Endothelial cell of umbilical vein (primary cell): ENCODE measurements at regions not wholly inside any gene's neighbourhood (a gene's known extent, or its start where the extent isn't known, plus 50 kb on each side); places are given as distances from the start of the nearest gene placed in this dataset.

ENCODE experiments used
- BruUV-seq: library from RNA; stranded (reverse); fragments of 400-500 nt; replicated peaks from 2 replicates; lab custom pipeline; 2021; lab: Mats Ljungman, UMichigan
- CTCF ChIA-PET: fragments of 300-600, 350-600 bp; sonication (Branson Sonifier 250); formaldehyde crosslinking; loops from one replicate; lab custom pipeline; 2021; ENCODE audit warnings: antibody characterized with exemption, inconsistent platforms; lab: Charles Lee
- POLR2A ChIA-PET: fragments of 300-600, 350-600 bp; sonication (Branson Sonifier 250); formaldehyde crosslinking; loops from one replicate; lab custom pipeline; 2021; ENCODE audit warnings: antibody characterized with exemption, inconsistent platforms; lab: Charles Lee
- DNase-seq: peaks from one replicate; pipeline ENCODE4 v3.0.0-alpha.2; 2011; ENCODE audit warnings: low read depth, low spot score
- FAIRE-seq: peaks from 2 replicates; lab custom pipeline; 2011; peaks lifted over from hg19 to GRCh38; lab: Jason Lieb, UNC
- H2AFZ ChIP-seq: 2 replicates; pipeline ENCODE4 v1.6.0; 2012; ENCODE audit warnings: low read depth, low read length, control low read depth, inconsistent platforms
- H3K27ac ChIP-seq: 2 replicates; pipeline ENCODE4 v1.5.1; 2011; ENCODE audit warnings: low read depth, mild to moderate bottlenecking, control low read depth, low read length, moderate library complexity; ENCODE audit not compliant: insufficient read depth
- H3K27me3 ChIP-seq, 2 experiments: 2 replicates each; pipeline versions ENCODE4 v1.6.0 to v1.6.1; 2011; ENCODE audit warnings: low read length in 2 of 2, mixed read lengths in 1 of 2; ENCODE audit not compliant: control insufficient read depth in 2 of 2, insufficient read depth in 2 of 2
- H3K36me3 ChIP-seq, 2 experiments: 2 replicates in 1 of 2; 3 replicates in 1 of 2; pipeline ENCODE4 v1.5.1; 2011; ENCODE audit warnings: low read length in 2 of 2, mild to moderate bottlenecking in 1 of 2, moderate library complexity in 1 of 2; ENCODE audit not compliant: control insufficient read depth in 2 of 2, insufficient read depth in 2 of 2; ENCODE audit errors: extremely low read depth in 1 of 2
- H3K4me1 ChIP-seq: 3 replicates; pipeline ENCODE4 v1.5.1; 2011; ENCODE audit warnings: mild to moderate bottlenecking, low read length; ENCODE audit not compliant: control insufficient read depth, insufficient read depth; ENCODE audit errors: extremely low read depth
- H3K4me2 ChIP-seq: 2 replicates; pipeline ENCODE4 v1.6.1; 2011; ENCODE audit warnings: low read length, control low read depth, mixed read lengths; ENCODE audit not compliant: insufficient read depth
- H3K4me3 ChIP-seq, 3 experiments: fragments of 200-600 bp in 1 of 3; sonication (generic), shearing (Covaris generic) in 1 of 3; replicated peaks in 1 of 3; 2 replicates each; pipeline ENCODE4 v1.5.1; 2011 to 2016; ENCODE audit warnings: control low read depth in 3 of 3, low read length in 3 of 3, mild to moderate bottlenecking in 2 of 3, inconsistent platforms in 1 of 3, low read depth in 1 of 3, moderate library complexity in 1 of 3; ENCODE audit not compliant: insufficient read depth in 1 of 3
- H3K79me2 ChIP-seq: 2 replicates; pipeline ENCODE4 v1.6.0; 2012; ENCODE audit warnings: low read length, inconsistent platforms; ENCODE audit not compliant: control insufficient read depth, insufficient read depth
- H3K9ac ChIP-seq: replicated peaks from 2 replicates; pipeline ENCODE3; 2011; ENCODE audit warnings: low read length, control low read depth; ENCODE audit not compliant: insufficient read depth; ENCODE audit errors: extremely low read depth
- H3K9me1 ChIP-seq: replicated peaks from 3 replicates; pipeline ENCODE4 v1.6.0; 2011; ENCODE audit warnings: mild to moderate bottlenecking, low read length; ENCODE audit not compliant: control insufficient read depth, insufficient read depth; ENCODE audit errors: extremely low read depth
- H3K9me3 ChIP-seq: replicated peaks from 2 replicates; pipeline ENCODE4 v1.5.1; 2012; ENCODE audit warnings: low read length, inconsistent platforms; ENCODE audit not compliant: control insufficient read depth, insufficient read depth
- H4K20me1 ChIP-seq: replicated peaks from 2 replicates; pipeline ENCODE3; 2011; ENCODE audit warnings: mild to moderate bottlenecking, low read length; ENCODE audit not compliant: control insufficient read depth, insufficient read depth; ENCODE audit errors: extremely low read depth
- FOS ChIP-seq: IDR thresholded peaks from 2 replicates; pipeline ENCODE4 v1.6.1; 2011; ENCODE audit warnings: mild to moderate bottlenecking, low read length, moderate library complexity, borderline replicate concordance; ENCODE audit not compliant: insufficient read depth
- GATA2 ChIP-seq: IDR thresholded peaks from 2 replicates; pipeline ENCODE4 v1.7.0; 2011; ENCODE audit warnings: low read depth, mild to moderate bottlenecking, moderate library complexity, mixed read lengths, low read length; ENCODE audit not compliant: insufficient read length, insufficient read depth
- JUN ChIP-seq: IDR thresholded peaks from 2 replicates; pipeline ENCODE4 v1.6.1; 2011; ENCODE audit warnings: borderline replicate concordance, low read depth; ENCODE audit not compliant: insufficient read length, insufficient read depth
- MYC ChIP-seq: IDR thresholded peaks from one replicate; pipeline ENCODE4 v1.6.1; 2011; ENCODE audit warnings: mild to moderate bottlenecking, low read depth, low read length
- POLR2AphosphoS5 ChIP-seq: IDR thresholded peaks from 2 replicates; pipeline ENCODE4 v1.6.1; 2012; ENCODE audit warnings: low read depth, mild to moderate bottlenecking, control low read depth, low read length, moderate library complexity; ENCODE audit not compliant: insufficient read depth
- dilution Hi-C: fragments of 300-500 bp; cut with MboI; formaldehyde crosslinking; loops from one replicate; pipeline ENCODE4 v1.15.0; 2019; ENCODE audit warnings: low sequenced_read_pairs; ENCODE audit not compliant: extremely low pct_ligation_motif_present
- intact Hi-C: fragments of 100-400 bp; cut with micrococcal nuclease; formaldehyde crosslinking; loops from one replicate; pipeline ENCODE4 v1.10.0; 2022
- TF ChIP-seq, protein P1 (sequence below), 2 donors: IDR thresholded peaks; 1 replicate in 1 of 2; 2 replicates in 1 of 2; pipeline ENCODE4 v1.5.1; 2011; ENCODE audit warnings: low read length in 2 of 2, mild to moderate bottlenecking in 2 of 2, moderate library complexity in 2 of 2, control low read depth in 1 of 2, inconsistent platforms in 1 of 2, low read depth in 1 of 2; ENCODE audit not compliant: insufficient read depth in 1 of 2; ENCODE audit errors: extremely low read depth in 1 of 2
- TF ChIP-seq, protein P2 (sequence below): IDR thresholded peaks from 2 replicates; pipeline ENCODE4 v1.6.1; 2011; ENCODE audit not compliant: insufficient read depth, insufficient read length

DNA sequence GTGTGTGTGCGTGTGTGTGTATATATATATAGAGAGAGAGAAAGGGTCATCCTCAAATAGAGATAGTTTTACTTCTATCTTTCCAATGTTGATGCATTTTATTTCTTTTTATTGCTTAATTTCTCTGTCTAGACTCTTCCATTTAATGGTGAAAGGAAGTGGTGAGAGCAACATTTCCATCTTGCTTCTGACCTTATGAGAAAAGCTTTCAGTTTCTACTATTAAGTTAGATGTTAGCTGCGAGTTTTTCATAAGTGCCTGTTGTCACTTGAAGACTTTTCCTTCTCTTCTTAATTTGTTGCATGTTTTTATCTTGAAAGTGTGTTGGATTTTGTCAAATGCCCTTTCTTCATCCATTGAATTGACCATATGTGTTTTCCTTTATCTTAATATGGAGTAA is 304.4 kb upstream of the FAR2 start:
- no TSS peak for BruUV-seq
- FAIRE-seq: no peak
- dilution Hi-C loops: no loop called here

DNA sequence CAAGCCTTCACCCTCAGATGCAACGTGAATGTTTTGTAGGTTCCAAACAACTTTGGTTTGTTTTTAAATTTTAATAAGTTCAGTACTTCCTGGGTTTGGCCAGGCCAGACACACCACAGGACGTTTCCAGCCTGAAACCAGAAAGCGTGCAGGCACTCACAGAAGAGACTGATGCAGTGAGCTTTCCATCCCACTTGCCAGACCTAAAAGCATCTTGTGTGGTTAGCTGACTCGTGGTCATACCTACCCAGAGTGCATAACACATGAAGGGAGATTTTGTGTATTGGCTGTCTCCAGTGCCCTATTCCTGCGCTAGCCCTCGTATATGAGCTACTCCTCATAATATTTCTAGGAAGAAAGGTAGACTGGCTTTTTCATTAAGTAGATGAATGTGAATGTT is 297.3 kb upstream of the FAR2 start:
- H3K4me2 ChIP-seq: no peak overlapping the region
- no peak overlapping the region for H3K27ac ChIP-seq
- intact Hi-C loops (no loop called here), dilution Hi-C loops (no loop called here)
- no peaks in the 10 kb centered on the region for H3K4me1 ChIP-seq
- H3K36me3 ChIP-seq: no peaks in the 10 kb centered on the region
- no peak for FAIRE-seq
- ChIA-PET CTCF (no interaction called here), POLR2A (no interaction called here)
- no peaks in the 10 kb centered on the region for H3K79me2 ChIP-seq
- TF ChIP-seq JUN (no peak), FOS (no peak)
- TF ChIP-seq, protein P1, sequence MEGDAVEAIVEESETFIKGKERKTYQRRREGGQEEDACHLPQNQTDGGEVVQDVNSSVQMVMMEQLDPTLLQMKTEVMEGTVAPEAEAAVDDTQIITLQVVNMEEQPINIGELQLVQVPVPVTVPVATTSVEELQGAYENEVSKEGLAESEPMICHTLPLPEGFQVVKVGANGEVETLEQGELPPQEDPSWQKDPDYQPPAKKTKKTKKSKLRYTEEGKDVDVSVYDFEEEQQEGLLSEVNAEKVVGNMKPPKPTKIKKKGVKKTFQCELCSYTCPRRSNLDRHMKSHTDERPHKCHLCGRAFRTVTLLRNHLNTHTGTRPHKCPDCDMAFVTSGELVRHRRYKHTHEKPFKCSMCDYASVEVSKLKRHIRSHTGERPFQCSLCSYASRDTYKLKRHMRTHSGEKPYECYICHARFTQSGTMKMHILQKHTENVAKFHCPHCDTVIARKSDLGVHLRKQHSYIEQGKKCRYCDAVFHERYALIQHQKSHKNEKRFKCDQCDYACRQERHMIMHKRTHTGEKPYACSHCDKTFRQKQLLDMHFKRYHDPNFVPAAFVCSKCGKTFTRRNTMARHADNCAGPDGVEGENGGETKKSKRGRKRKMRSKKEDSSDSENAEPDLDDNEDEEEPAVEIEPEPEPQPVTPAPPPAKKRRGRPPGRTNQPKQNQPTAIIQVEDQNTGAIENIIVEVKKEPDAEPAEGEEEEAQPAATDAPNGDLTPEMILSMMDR (IDR thresholded peaks at IDR 0.05; ENCODE audit: extremely low read depth in 1 of 2, insufficient read depth in 1 of 2, low read depth in 1 of 2, low read length in 2 of 2): no peak
- BruUV-seq: no TSS peak
- no peak for DNase-seq
- H3K9me3 ChIP-seq: no peaks in the 10 kb centered on the region
- H3K9me1 ChIP-seq: no peaks in the 10 kb centered on the region
- H3K9ac ChIP-seq: no peak overlapping the region
- H4K20me1 ChIP-seq: no peaks in the 10 kb centered on the region
- H3K4me3 ChIP-seq: no peak overlapping the region
- H3K27me3 ChIP-seq: no peaks in the 10 kb centered on the region
- H2AFZ ChIP-seq: no peak overlapping the region

More for the DNA sequence above, 304.4 kb upstream of the FAR2 start:
- Histone ChIP-seq H3K4me3 (no peak overlapping the region), H3K4me2 (no peak overlapping the region), H3K9me3 (no peaks in the 10 kb centered on the region), H3K9me1 (no peaks in the 10 kb centered on the region), H3K4me1 (no peaks in the 10 kb centered on the region), H3K36me3 (no peaks in the 10 kb centered on the region), H3K79me2 (no peaks in the 10 kb centered on the region), H3K27ac (no peak overlapping the region), H3K27me3 (no peaks in the 10 kb centered on the region), H4K20me1 (no peaks in the 10 kb centered on the region), H3K9ac (no peak overlapping the region), H2AFZ (no peak overlapping the region)
- DNase-seq: no peak
- CTCF ChIA-PET: no interaction called here
- POLR2A ChIA-PET: no interaction called here
- TF ChIP-seq, protein P2, sequence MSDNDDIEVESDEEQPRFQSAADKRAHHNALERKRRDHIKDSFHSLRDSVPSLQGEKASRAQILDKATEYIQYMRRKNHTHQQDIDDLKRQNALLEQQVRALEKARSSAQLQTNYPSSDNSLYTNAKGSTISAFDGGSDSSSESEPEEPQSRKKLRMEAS: no peak
- TF ChIP-seq, protein P1 (IDR thresholded peaks at IDR 0.05; ENCODE audit: extremely low read depth in 1 of 2, insufficient read depth in 1 of 2, low read depth in 1 of 2, low read length in 2 of 2): no peak
- no peak for TF ChIP-seq POLR2AphosphoS5
- TF ChIP-seq JUN: no peak
- TF ChIP-seq MYC: no peak
- TF ChIP-seq GATA2: no peak
- no peak for TF ChIP-seq FOS
- intact Hi-C loops: no loop called here
